Fibroblast of villous mesenchyme (primary cell): ENCODE measurements at regions not wholly inside any gene's neighbourhood (a gene's known extent, or its start where the extent isn't known, plus 50 kb on each side); places are given as distances from the start of the nearest gene placed in this dataset.

Experiments
- DNase-seq: peaks from one replicate; pipeline ENCODE4 v3.0.0-alpha.2; 2010; ENCODE audit warnings: low read depth
- H3K4me3 ChIP-seq: 2 replicates; pipeline ENCODE4 v1.5.1; 2011; ENCODE audit warnings: low read depth, mild to moderate bottlenecking, low read length
- CTCF ChIP-seq: IDR thresholded peaks from 2 replicates; pipeline ENCODE4 v1.5.1; 2012; ENCODE audit warnings: low read depth, mild to moderate bottlenecking, low read length; ENCODE audit not compliant: insufficient read depth

GRCh38 chr3:72340476-72341379, 507.5 kb downstream of the SHQ1 start:
- no peak for TF ChIP-seq CTCF
- DNase-seq = peak; percentile 21

GRCh38 chr3:72340056-72340455, 508.2 kb downstream of the SHQ1 start:
- no peak overlapping the region for H3K4me3 ChIP-seq
- no peak for DNase-seq
- no peak for TF ChIP-seq CTCF

More at GRCh38 chr3:72340476-72341379, 507.5 kb downstream of the SHQ1 start:
- no peak overlapping the region for H3K4me3 ChIP-seq

- no peak for DNase-seq
- no peak overlapping the region for H3K4me3 ChIP-seq
- no peak for TF ChIP-seq CTCF
Measured at GRCh38 chr3:72339670-72340030, 508.6 kb downstream of the SHQ1 start.

- no peak for TF ChIP-seq CTCF
- DNase-seq = peak; percentile 88
- no peak overlapping the region for H3K4me3 ChIP-seq
Measured at GRCh38 chr3:72338942-72339669, 509.1 kb downstream of the SHQ1 start.

- no peak for DNase-seq
- no peak for TF ChIP-seq CTCF
Measured at GRCh38 chr3:72338082-72338941, 509.9 kb downstream of the SHQ1 start.

GRCh38 chr3:72337480-72337855, 510.8 kb downstream of the SHQ1 start:
- H3K4me3 ChIP-seq = no peak overlapping the region
- DNase-seq = no peak
- no peak for TF ChIP-seq CTCF

More at GRCh38 chr3:72338082-72338941, 509.9 kb downstream of the SHQ1 start:
- H3K4me3 ChIP-seq = no peak overlapping the region
